HG03196 (cell line): ENCODE measurements at regions not wholly inside any gene's neighbourhood (a gene's known extent, or its start where the extent isn't known, plus 50 kb on each side); places are given as distances from the start of the nearest gene placed in this dataset.

ENCODE experiments used
- ATAC-seq: cut with Tn5 transposase; IDR thresholded peaks from one replicate; pipeline ENCODE4 v1.9.1; 2021; ENCODE audit not compliant: unreplicated experiment

DNA sequence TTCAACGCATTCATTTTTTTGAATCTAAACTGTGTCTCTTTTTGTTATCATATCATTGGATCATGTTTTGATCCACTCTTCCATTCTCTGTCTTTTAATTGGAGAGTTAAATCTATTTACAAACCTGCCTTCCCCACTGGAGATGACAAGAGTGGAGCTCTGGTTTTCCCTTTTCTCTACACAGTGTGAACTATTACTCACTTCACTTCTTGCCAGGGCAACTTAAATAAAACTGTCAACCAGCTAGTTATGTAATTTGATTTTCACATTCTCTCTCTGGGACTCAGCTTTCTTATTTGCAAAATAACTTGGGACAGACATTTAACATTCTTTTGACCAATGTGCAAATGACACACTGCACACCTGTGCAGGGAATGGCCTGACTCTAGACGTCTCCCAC lies 230.8 kb upstream of the CST7 start:
- no peak for ATAC-seq

DNA sequence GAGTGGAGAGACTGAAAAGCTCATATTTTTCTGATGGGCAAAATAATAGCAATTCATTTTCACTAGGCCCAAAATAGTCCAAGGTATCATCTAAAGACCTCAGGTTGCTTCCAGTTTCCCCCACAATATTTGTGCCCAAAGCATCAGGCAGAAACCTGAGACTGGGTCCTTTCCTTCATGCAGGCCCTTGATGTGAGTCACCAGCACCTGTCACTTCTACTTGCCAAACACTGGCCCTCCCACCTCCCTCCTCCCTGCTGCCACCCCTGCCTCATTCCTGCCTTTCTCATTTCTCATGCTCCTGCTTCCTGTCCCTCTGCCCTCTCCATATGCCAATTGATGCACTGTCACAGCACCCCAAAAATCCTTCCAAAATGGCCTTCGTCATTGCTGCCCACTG lies 230.4 kb upstream of the CST7 start:
- no peak for ATAC-seq

DNA sequence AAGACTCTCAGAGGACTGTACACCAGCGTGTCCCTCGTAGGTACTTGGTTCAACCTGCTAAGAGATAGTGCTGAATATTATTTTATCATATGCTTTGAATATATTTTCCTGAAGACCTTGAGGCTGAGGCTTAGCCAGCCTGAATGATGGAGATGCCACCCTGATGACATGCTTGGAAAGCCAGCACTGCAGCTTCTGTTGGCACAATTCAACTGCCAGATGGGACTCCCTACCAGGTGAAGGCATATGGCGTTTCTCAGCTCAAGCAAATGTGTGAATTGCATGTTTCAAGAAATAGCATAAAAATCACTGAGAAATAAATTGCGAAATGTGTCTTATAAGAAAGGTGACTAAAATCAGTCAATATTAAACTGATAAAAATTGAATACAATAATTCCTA lies 228.1 kb upstream of the CST7 start:
- ATAC-seq = no peak

GRCh38 chr20:24721891-24722568 lies 227.0 kb upstream of the CST7 start:
- ATAC-seq = no peak

DNA sequence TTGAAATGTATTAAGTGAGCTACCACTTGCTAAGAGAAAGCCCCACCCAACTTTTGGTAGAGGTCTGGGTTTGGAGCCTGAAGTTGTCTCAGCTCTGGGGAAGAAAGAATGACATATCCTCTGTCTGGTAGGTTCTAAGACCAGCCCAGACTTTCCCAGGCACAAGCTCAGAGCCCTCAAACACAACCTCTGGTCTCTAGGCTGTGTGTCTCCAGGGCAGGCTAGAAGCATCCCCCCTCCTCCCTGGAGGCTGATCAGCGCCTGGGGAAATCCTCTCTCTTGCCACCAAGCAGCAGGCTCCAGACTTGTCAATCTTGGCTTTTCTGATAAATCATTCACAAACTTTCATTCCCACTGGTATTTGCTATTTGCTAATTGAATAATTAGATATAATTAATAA lies 226.5 kb upstream of the CST7 start:
- ATAC-seq = no peak

DNA sequence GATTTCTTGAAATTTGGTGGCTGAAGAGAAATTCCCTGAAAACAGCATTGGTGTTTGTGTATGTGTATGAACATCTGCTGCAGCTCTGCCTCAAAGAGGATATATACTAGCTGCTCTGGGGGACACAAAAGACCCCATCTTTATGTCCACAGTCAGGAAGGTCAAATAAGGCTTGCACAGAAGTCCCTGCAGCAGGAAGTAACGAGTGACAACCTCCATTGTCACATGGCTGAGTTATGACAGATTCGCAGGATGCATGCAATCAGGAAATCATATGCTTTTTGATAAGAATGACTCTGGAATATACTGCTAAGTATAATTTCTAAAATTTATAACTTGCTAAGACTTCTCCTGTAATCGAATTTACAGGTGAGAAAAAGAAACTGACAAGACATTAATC lies 225.9 kb upstream of the CST7 start:
- no peak for ATAC-seq

DNA sequence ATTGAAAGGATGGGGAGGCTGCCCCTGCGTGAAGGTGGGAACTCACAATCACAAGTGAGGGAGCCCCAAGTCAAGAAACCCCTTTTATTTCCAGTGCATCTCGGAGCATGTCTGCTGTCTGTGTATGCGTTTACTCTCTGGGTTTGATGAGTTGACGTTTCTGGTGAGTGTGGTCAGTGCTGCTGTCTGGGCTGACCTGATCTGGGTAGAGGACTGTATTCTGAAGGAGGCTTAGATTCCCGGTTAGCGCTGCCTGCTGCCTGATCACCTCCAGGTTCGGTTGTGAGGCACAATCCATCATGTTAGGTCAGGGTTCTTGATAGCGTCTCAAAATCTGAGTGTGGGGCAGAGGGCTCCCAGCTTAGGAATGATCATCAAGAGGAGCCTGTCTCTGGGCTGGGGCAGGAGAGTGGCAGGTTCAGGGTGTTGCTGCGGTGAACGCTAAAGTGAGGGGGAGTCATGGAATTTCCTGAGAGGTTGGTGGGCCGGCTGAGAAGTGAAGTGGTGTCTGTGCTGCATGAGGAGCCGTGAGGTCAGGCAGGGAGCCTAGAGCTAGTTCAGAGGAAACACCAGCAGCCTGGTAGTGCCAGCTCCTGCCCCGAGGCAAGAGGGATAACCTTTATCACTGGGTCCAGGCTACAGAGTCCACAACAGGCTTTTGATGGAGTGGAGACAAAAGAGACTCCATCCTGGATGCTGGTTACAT lies 225.3 kb upstream of the CST7 start:
- no peak for ATAC-seq

DNA sequence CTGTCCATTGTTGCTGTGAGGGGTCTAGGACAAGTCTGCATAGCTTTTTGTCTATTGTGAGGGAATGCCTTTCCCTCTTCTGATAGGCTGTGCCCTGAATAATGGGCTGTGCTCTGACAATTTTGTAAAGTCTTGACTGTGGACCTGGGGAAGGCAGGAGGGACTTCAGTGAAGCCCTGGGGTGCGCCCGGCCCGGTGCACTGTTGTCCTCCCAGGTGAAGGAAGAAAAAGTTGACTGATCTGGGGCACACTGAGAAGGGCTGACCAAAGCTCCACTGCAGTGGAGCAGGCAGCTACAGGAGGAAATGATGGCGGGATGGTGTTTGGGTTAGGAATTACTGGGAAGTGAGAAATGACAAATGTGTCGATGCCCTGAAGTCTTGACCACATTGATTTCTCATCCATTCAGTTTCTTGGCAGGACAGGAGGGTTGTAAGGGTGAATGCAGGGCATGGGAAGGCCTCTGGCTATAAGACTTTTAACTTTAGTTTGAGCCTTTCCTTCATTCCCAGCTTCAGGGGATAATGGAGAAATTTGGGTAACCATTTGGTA lies 224.0 kb upstream of the CST7 start:
- ATAC-seq = no peak

DNA sequence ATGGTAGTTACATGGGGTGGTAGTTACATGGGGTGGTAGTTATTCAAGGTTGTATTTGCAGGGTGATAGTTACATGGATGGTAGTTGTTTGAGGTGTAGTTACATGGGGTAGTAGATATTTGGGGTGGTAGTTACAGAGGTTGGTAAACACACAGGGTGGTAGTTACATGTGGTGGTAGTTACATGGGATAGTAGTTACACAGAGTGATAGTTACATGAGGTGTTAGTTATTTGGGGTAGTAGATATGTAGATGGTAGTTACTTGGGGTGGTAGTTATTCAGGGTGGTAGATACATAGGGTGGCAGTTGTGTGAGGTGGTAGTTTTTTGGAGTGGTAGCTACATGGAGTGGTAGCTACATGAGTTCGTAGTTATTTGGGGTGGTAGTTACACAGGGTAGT lies 221.3 kb upstream of the CST7 start:
- ATAC-seq = no peak

GRCh38 chr20:24729896-24730605 lies 219.0 kb upstream of the CST7 start:
- ATAC-seq = no peak

- ATAC-seq = no peak
Observed at GRCh38 chr20:24730750-24731149, 218.3 kb upstream of the CST7 start.

DNA sequence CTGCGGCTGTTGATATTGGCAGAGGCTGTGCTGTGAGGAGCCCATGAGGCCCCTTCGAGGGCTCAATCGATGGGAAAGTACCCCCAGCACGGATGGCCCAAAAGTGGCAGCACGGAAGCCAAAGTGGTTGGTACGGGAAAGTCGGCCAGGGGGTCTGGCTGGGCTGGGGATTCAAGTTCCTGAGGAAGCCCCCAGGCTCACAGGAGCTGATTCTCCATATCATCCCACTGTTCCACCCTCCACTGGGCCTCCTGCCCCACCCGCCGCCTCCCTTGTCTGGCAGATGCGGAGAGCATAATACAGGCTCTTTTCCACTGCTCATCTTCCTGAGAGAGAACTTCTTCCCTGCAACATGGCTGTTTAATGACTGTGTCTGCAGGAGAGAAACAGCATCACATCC lies 217.8 kb upstream of the CST7 start:
- ATAC-seq = no peak

DNA sequence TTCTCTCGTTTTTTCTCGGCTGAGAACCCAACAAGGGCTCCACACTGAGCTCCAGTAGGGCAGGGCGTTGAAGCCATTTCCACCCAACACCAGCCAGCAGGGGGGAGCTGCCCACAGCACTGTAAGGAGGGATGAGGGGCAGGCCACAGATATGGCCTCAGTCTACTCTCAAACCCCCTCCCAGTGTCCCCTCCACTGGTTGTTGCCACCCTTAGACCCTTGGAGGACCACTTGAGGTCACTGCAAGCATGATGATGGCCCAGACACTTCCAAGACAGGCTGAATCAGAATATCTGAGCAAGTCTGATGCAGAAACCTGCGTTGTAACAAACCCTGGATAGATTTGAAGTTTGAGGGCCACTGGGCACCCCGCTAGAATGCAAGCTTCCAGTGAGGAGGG lies 217.0 kb upstream of the CST7 start:
- ATAC-seq = no peak

- ATAC-seq = no peak
Observed at GRCh38 chr20:24732599-24732998, 216.5 kb upstream of the CST7 start.

GRCh38 chr20:24733416-24733815 lies 215.7 kb upstream of the CST7 start:
- no peak for ATAC-seq

DNA sequence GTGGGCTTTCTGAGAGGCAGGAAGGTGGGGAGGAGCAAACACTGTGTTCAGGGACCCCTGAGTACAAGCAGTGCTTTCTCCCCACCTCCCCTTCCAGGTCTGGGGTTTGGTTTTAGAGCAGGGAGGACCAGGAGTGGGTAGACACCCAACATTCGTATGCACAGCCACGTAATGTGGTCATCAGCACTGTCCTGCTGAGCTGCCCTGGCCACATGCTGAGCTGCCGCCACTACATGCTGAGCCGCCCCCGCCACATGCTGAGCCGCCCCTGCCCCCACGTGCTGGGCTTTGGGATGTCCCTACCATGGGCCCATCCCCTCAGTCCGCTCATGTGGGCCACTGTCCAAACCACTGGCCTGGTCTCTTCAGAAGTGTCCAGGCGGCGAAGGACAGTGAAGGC lies 214.9 kb upstream of the CST7 start:
- ATAC-seq = no peak

DNA sequence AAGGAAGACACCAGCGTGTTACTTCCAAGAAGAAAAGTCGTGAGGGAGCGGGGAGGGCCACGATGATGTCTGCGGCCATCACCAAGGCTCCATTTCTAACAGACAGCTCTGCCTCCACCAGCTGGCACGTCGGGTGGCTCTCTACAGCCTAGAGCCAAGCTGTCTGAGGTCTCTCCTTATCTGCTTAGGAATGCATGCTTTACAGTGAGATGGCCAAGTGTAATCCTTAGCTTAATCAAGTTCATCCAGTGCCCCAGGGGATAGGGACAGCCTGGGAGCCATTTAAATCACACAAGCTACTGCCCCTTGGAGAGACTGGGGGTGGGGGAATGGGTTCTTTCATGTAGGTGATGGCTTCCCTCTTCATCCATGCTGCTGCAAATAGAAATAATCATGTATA lies 213.8 kb upstream of the CST7 start:
- no peak for ATAC-seq

DNA sequence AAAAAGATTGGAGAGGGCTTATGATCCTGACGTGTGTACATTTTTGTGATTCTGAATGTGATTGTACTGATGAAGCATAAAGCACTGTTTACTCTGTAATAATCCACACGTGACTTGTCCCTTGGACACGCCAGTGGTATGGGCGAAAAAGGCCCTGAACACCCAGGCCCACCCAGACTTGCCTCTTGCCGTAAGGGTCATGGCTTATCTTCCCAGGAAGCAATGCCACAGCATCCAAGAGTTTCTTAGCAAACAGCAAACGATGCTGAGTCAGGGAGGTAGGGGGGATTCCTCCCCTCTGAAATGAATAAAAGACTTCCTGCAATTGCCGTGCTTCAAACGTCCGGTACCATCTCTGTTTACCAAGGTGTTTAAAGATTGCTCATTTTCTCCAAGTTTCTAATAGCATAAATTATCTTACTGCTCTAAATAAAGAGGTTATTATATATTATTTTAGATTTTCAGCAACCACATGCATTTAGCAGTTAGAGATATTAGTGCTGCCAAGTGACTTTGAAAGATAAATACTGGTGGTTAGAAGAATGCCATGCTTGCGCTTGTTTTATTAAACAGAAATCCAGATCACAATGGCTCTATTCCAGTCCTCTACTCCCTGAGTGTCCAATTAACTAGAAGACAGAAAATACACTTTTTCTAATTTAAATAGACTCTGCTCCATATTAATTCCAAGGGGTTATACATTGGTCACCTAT lies 212.8 kb upstream of the CST7 start:
- ATAC-seq = no peak

DNA sequence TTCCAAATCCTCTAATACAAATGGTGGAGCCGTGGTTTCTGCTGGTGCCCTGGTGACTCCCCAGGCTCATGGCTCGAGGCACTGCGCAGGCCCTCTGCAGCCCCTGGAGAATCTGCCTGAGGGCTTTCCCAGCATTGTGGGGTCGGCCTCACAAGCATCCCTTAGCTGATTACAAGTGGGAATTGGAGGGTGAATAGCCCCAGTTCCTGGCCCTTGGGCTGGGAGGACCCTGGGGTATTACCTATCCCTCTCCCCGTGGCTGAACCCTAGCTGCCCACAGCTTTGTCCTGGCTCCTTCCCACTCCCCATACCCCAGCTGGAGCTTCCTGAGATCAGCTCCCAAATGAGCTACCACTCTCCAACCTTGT lies 212.2 kb upstream of the CST7 start:
- ATAC-seq = no peak

DNA sequence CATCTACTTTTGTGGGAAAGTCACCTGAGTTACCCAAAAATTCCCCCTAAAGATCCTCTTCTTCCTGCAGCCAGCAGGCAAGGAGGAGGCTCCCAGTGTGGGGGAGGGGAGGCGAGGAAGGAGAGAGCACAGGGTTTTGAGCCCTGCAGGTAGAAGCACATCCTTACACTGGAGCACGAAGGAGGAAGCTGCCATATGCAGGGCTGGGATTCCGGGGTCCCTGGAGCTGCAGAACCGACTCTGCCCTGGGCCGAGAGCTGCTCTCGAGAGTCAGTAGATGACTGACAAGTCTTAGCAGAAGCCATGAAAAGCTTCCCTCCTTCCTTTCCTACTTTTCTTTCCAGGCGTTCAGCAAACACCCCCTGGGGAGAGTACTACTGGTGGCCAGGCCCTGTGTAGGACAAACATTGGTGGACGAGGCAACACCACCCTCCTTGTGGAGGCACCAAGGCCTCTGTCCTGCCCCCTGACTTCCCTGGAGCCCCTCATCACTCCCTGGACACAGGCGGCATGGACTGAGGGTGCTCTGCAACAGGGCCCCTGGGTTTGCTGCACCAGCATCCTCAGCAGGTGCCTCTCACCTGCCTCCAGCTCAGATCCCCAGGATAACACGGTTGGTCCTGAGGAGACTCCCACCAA lies 211.7 kb upstream of the CST7 start:
- no peak for ATAC-seq
